Transverse colon (tissue), 4 donors: ENCODE measurements at regions not wholly inside any gene's neighbourhood (a gene's known extent, or its start where the extent isn't known, plus 50 kb on each side); places are given as distances from the start of the nearest gene placed in this dataset.
A peak's percentile ranks its signal among the peaks of the same experiment; 100 is the strongest.

Source experiments
- DNase-seq: peaks from one replicate; pipeline ENCODE4 v3.0.0-alpha.2; 2019
- H3K27ac ChIP-seq, 4 donors: fragments of 200-600 bp; sonication (generic); 2 replicates each; pipeline ENCODE4 v1.5.1; 2016 to 2018; ENCODE audit warnings: inconsistent platforms in 4 of 4
- H3K27me3 ChIP-seq: fragments of 200-600 bp; sonication (generic); 2 replicates; pipeline ENCODE4 v1.5.1; 2017; ENCODE audit warnings: inconsistent platforms
- H3K36me3 ChIP-seq, 4 donors: fragments of 200-600 bp; sonication (generic); 2 replicates each; pipeline ENCODE4 v1.5.1; 2017 to 2019; ENCODE audit warnings: inconsistent platforms in 4 of 4
- H3K4me1 ChIP-seq, 4 donors: fragments of 200-600 bp; sonication (generic); 2 replicates each; pipeline ENCODE4 v1.5.1; 2017 to 2020; ENCODE audit warnings: inconsistent platforms in 4 of 4
- H3K4me3 ChIP-seq, 4 donors: fragments of 200-600 bp; sonication (generic); 1 replicate in 1 of 4; 2 replicates in 3 of 4; pipeline versions ENCODE4 v1.5.1 to v1.6.1; 2017 to 2019; ENCODE audit warnings: inconsistent platforms in 4 of 4
- H3K9me3 ChIP-seq, 2 donors: fragments of 200-600 bp; sonication (generic); 2 replicates each; pipeline ENCODE4 v1.5.1; 2017 to 2019; ENCODE audit warnings: inconsistent platforms in 2 of 2
- EP300 ChIP-seq: sonication (generic); formaldehyde crosslinking; IDR thresholded peaks from one replicate; pipeline ENCODE4 v1.6.1; 2017; ENCODE audit warnings: antibody characterized with exemption, low read depth
- POLR2A ChIP-seq: fragments of 450-650 bp; IDR thresholded peaks from one replicate; pipeline ENCODE4 v1.6.1; 2016; ENCODE audit warnings: antibody characterized with exemption, mild to moderate bottlenecking, moderate library complexity
- POLR2AphosphoS5 ChIP-seq, 3 donors: sonication (generic); formaldehyde crosslinking; IDR thresholded peaks; one replicate each; pipeline ENCODE4 v1.6.1; 2016; ENCODE audit warnings: antibody characterized with exemption in 3 of 3
- WGBS, 2 donors: methylation state at CpG; one replicate each; pipeline ENCODE4 v1.1.5; 2018; ENCODE audit warnings: low coverage in 1 of 2; 5-methylcytosine and 5-hydroxymethylcytosine counted together
- in situ Hi-C, 4 donors: fragments of 200-750 bp; cut with MboI; loops; one replicate each; pipeline versions ENCODE4 v1.15.0 to v1.15.1; 2017; ENCODE audit warnings: low sequenced_read_pairs in 3 of 4, low pct_ligation_motif_present in 1 of 4, low pct_unique_long_range_greater_than_20kb in 1 of 4
- intact Hi-C: fragments of 100-400 bp; cut with DNase I; formaldehyde crosslinking; loops from one replicate; pipeline ENCODE4 v1.15.1; 2023; ENCODE audit warnings: low total_unique reads
- TF ChIP-seq, protein P1 (sequence below), 5 experiments: fragments of 200-600 bp in 3 of 5; fragments of 450-650 bp in 2 of 5; sonication (generic) in 3 of 5; IDR thresholded peaks; 1 replicate in 2 of 5; 2 replicates in 3 of 5; pipeline ENCODE4 v1.5.1; 2016 to 2017; ENCODE audit warnings: antibody characterized with exemption in 5 of 5, inconsistent platforms in 3 of 5, mild to moderate bottlenecking in 2 of 5, moderate library complexity in 1 of 5

DNA sequence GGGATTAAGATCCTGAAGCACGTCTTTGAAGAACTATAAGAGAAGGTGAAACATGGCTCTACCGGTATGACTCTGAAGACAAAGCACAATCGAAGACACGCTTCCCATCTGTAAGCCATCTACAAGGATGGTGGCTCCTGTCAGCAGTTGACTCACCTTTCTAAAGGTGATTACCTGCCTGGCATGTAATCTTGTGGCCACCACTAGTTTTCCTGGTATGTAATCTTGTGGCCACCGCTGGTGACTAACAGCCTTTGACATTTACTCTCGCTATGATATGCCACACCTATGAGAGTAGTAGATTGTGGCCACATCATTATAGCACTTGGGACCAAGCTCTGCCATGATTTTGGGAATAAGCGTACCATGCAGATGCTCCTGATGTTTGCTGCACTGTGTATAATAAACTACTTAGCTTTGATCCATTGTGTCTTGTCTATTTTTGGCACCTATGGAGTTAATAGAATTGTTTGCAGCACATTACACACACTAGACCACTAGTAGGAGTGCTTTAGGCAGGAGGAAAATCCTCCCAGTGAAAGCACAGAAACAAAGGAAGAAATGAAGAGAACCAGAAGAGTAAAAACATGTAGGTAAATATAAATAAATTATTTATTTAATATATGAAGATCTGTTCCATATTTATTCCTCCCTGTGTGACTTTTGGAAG, 59.8 kb downstream of the VAX1 start:
- no peaks in the 10 kb centered on the region for H3K9me3 ChIP-seq
- no peak for DNase-seq

DNA sequence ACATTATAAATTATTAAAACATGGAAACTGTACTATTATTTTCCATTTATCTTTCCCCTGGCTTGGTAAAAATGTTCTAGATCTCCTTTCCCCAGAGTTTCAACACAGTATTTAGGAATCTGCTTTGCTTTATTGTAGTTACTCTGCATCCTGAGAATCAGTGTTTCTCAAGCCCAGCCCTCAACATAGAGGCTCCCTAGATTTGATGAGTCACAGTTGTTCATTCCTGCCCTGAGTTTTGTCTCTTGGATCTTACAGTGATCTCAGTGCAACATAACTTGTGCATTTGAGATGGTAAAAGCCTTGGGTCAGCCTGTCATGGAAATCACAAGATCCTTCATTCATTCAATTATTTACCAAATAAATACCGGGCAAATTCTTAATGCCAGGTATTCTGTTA, 63.0 kb downstream of the VAX1 start:
- in situ Hi-C loops = no loop called here

More for the DNA sequence above, 59.8 kb downstream of the VAX1 start:
- Histone ChIP-seq H3K4me1 (no peaks in the 10 kb centered on the region), H3K36me3 (no peaks in the 10 kb centered on the region), H3K27ac (no peak overlapping the region), H3K4me3 (no peak overlapping the region), H3K27me3 (no peaks in the 10 kb centered on the region)
- 68 to 100% methylated on average over 2 to 7 of the region's 7 CpGs for WGBS, 2 donors
- intact Hi-C loops (no loop called here), in situ Hi-C loops (no loop called here)
- TF ChIP-seq POLR2A = no peak
- no peak for TF ChIP-seq EP300
- no peak for TF ChIP-seq POLR2AphosphoS5 (IDR thresholded peaks at IDR 0.05)
- TF ChIP-seq, protein P1, sequence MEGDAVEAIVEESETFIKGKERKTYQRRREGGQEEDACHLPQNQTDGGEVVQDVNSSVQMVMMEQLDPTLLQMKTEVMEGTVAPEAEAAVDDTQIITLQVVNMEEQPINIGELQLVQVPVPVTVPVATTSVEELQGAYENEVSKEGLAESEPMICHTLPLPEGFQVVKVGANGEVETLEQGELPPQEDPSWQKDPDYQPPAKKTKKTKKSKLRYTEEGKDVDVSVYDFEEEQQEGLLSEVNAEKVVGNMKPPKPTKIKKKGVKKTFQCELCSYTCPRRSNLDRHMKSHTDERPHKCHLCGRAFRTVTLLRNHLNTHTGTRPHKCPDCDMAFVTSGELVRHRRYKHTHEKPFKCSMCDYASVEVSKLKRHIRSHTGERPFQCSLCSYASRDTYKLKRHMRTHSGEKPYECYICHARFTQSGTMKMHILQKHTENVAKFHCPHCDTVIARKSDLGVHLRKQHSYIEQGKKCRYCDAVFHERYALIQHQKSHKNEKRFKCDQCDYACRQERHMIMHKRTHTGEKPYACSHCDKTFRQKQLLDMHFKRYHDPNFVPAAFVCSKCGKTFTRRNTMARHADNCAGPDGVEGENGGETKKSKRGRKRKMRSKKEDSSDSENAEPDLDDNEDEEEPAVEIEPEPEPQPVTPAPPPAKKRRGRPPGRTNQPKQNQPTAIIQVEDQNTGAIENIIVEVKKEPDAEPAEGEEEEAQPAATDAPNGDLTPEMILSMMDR (IDR thresholded peaks at IDR 0.05) = no peak

DNA sequence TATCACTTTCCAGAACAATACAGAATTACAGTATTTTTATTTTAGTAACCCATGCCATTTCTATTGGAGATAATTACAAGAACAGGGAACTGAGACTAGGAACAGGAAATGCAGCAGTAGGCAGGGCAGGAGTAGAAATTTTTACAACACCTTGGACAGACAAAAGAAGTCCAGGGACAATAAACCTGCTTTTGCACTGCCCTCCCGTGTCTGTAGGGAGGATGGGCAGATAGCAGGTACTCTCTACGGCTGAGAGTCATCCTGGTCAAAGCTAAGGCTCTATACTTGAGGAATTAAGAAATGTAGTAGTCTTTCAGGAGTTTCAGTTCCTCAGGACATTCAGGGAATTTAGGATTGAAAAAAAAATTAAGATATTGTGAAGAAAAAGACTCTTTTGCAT, 63.4 kb downstream of the VAX1 start:
- Histone ChIP-seq H3K4me3 (no peak overlapping the region), H3K27me3 (no peaks in the 10 kb centered on the region), H3K27ac (no peak overlapping the region), H3K4me1 (no peaks in the 10 kb centered on the region), H3K36me3 (no peaks in the 10 kb centered on the region), H3K9me3 (no peaks in the 10 kb centered on the region)
- intact Hi-C loops = no loop called here
- TF ChIP-seq POLR2A = no peak
- TF ChIP-seq, protein P1 (IDR thresholded peaks at IDR 0.05) = peak in 4 of 5 experiments; percentile 12 to 31 (median 20)
- in situ Hi-C loops = no loop called here
- DNase-seq = peak; percentile 31
- 14 to 31% methylated on average over 2 of the region's 2 CpGs for WGBS, 2 donors

More for the DNA sequence above, 63.0 kb downstream of the VAX1 start:
- no peaks in the 10 kb centered on the region for H3K27me3 ChIP-seq
- 91 to 93% methylated on average over 1 of the region's 1 CpG for WGBS, 2 donors
- no peak overlapping the region for H3K27ac ChIP-seq
- H3K36me3 ChIP-seq = no peaks in the 10 kb centered on the region
- no peak overlapping the region for H3K4me3 ChIP-seq
- TF ChIP-seq EP300 = no peak
- no peak for TF ChIP-seq POLR2A
- TF ChIP-seq POLR2AphosphoS5 (IDR thresholded peaks at IDR 0.05) = no peak
- no peak for DNase-seq
- intact Hi-C loops = no loop called here
- no peaks in the 10 kb centered on the region for H3K4me1 ChIP-seq
- H3K9me3 ChIP-seq = no peaks in the 10 kb centered on the region

DNA sequence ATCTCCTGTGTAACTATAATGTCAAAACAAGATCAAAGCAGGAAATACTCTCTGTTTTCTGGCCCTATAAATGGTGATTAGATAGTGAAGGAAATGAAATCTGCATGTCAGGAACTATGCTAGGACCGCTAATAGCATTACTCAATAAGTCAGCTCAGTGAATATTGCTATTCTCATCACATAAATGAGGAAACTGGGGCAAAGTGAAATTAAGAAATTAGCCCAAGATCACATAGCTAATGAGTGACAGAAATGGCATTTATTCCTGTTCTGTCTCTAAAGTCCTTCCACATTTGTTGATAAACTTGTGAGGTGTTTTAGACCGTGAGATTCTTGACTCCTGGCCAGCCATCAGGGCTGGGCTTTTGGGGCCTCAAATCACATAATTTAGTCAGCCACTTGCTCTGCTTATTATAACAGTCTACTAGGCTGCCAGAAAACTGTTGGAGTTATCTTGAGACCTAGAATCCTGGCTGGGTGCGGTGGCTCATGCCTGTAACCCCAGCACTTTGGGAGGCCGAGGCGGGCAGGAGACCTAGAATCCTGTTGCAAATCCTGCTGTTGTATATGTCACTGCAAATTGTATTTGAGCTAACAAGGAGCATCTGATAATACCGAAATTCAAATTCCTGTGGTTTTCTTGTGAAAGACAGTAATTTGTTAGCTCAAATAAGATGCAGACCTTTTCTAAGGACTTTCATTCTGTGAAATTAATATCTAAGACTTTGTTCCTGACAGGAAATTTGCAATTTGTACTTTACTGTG, 66.5 kb upstream of the SHTN1 start:
- no peaks in the 10 kb centered on the region for H3K36me3 ChIP-seq
- H3K4me1 ChIP-seq = no peaks in the 10 kb centered on the region
- no peak for DNase-seq
- no peak overlapping the region for H3K27ac ChIP-seq
- in situ Hi-C loops = no loop called here
- 78 to 90% methylated on average over 2 to 6 of the region's 6 CpGs for WGBS, 2 donors
- intact Hi-C loops = no loop called here
- no peak for TF ChIP-seq POLR2A
- TF ChIP-seq POLR2AphosphoS5 (IDR thresholded peaks at IDR 0.05) = no peak
- TF ChIP-seq, protein P1 (IDR thresholded peaks at IDR 0.05) = no peak
- TF ChIP-seq EP300 = no peak
- H3K27me3 ChIP-seq = no peaks in the 10 kb centered on the region
- H3K4me3 ChIP-seq = no peak overlapping the region
- no peaks in the 10 kb centered on the region for H3K9me3 ChIP-seq
